HG02642 (cell line): ENCODE measurements at regions not wholly inside any gene's neighbourhood (a gene's known extent, or its start where the extent isn't known, plus 50 kb on each side); places are given as distances from the start of the nearest gene placed in this dataset.
"Not testable (repeated sequence)": the region's sequence is repeated elsewhere in the genome, so short reads cannot be mapped to it uniquely, and the experiment has no call there.

Experiments used
- ATAC-seq: cut with Tn5 transposase; IDR thresholded peaks from one replicate; pipeline ENCODE4 v1.9.1; 2021; ENCODE audit warnings: mild to moderate bottlenecking; ENCODE audit not compliant: unreplicated experiment, poor library complexity

- ATAC-seq, result no peak
These were observed 51.6 kb downstream of the RESF1 start for GRCh38 chr12:32010631-32011336.

DNA sequence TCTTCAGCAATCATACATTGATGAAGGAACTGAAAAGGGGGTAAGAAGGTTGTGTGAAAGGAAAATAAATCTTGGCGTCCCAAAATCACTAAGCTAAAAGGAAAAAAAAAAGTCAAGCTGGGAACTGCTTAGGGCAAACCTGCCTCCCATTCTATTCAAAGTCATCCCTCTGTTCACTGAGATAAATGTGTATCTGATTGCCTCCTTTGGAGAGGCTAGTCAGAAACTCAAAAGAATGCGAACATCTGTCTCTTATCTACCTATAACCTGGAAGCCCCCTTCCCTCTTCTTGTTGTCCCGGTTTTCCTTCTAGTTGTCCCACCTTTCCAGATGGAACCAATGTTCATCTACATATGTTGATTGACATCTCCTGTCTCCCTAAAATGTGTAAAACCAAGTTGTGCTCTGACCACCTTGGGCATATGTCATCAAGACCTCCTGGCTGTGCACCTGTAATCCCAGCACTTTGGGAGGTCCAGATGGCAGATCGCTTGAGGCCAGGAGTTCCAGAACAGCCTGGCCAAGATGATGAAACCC lies 53.1 kb downstream of the RESF1 start:
- ATAC-seq, result no peak

DNA sequence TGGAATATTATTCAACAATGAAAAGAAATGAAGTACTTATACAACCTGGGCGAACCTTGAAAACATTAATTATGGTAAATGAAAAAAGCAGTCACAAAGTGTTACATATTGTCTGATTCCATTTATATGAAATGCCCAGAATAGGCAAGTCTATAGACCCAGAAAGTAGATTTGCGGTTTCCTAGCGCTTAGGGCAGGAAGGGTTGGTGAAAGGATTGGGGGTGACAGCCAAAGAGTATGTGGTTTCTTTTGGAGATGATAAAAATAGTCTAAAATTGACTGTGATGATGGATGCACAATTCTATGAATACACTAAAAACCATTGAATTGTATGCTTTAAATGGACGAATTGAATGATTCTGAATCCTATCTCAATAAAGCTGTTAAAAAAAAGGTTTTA lies 55.8 kb downstream of the RESF1 start:
- no peak for ATAC-seq

GRCh38 chr12:32016680-32017482 lies 57.7 kb downstream of the RESF1 start:
- ATAC-seq, result no peak

- ATAC-seq, result no peak
These were observed 62.1 kb downstream of the RESF1 start for GRCh38 chr12:32021346-32021773.

- ATAC-seq, result not testable (repeated sequence)
These were observed 63.2 kb downstream of the RESF1 start for GRCh38 chr12:32022387-32022786.

DNA sequence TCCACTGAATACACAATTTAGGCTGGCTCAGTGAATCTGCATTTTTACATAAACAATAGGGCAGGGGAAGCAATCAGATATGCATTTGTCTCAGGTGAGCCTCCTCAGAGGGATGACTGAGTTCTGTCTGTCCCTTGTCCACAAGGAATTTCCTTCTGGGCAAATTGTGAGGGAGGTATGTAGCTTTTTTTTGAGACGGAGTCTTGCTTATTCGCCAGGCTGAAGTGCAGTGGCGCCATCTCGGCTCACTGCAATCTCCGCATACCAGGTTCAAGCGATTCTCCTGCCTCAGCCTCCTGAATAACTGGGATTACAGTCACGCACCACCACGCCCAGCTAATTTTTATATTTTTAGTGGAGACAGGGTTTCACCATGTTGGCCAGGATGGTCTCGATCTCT lies 64.6 kb downstream of the RESF1 start:
- ATAC-seq, result not testable (repeated sequence)

- no peak for ATAC-seq
These were observed 65.8 kb downstream of the RESF1 start for GRCh38 chr12:32024884-32025592.

DNA sequence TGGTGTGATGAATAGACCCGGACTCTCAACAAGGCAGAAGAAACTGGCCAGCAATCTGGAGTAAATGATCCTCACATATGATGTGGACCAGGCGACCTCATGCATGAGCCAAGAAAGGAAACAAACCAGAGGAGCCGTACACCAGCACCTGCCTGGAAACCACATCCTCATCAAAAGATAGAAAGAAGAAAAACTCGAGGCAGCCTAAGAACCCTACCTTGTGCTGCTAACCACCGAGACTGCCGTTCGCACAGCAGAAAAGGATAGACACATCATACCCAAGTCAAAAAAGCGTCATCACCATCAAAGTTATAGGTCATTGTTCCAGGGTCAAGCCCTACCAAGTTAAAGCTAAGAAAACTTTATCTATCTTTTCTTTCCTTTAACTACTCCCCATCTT lies 66.7 kb downstream of the RESF1 start:
- peak; percentile 61 for ATAC-seq

DNA sequence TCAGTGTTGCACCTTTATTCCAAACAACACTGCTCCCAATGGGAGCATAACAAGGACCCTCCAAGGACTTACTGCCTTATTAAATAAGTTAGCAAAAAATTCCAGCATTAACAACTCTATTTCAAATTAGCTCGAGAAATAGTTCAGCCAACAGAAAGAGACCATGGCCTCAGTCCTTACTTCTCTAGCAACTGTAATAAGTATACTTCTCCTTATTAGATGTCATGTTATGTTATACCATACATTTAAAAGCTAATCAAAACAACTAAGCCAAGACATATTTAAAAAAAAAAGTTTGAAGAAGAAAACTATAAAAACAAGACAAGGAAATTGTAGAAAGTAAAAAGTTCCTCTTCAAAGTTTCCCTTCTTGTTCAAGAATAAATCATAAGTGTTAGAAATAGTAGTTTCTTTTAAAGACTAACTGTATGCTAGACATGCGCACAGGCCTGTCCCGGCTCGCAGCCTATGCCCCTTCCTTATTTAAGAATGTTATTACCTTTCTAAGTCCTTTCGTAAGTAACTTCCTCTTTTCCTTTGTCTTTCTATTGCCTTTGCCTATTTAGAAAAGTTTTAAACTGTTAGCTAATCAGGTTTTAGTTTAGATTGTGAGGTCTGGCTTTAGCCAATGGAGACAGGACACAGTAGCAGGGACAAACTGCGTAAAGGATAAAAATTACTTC lies 68.6 kb downstream of the RESF1 start:
- no peak for ATAC-seq

- no peak for ATAC-seq
These were observed 70.9 kb downstream of the RESF1 start for GRCh38 chr12:32030151-32030550.

- ATAC-seq, result no peak
These were observed 71.5 kb downstream of the RESF1 start for GRCh38 chr12:32030676-32031075.

DNA sequence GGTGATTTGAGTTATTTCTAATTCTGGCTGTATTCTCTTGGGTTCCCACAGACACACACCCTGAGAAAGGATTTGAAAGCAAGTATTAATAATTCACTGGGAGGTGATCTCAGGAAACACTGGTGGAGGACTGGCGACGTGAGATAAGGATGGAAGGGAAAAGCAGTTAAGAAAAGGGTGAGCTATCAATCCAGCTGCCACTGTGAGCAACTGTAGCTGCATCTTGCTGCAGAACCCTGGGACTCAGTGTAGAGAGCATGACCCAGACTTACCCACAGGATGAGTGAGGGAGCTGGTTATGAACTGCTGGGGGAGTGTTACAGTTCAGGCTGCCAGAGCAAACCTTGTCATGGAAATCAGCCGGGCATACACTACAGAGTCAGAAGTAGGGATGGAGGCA lies 71.9 kb downstream of the RESF1 start:
- no peak for ATAC-seq

DNA sequence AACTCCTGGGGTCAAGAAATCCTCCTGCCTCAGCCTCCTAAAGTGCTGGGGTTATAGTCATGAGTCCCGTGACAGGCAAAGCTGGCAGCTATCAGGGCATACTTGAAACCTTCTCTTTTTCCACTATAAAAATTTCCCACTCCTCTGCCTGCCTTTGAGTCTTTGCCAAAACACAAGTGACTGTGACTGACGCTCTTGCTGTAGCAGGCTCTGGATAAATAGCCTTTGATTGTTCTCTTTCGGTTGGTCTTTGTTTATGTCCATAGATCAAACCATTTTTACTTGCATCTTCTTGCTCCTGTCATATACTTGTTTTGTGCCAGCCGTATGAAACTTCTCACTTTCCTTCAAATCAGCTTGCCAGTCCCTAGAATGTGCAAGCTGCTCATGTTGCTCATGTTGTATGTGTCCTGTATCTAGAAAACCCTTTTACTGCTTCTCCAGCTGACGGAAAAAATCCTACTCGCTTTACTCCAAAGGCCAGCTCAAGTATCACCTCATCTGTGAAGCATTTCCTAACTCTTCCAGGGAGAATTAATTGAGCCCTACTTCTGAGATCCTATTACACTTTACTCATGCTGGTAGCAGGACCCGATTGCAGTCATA lies 73.1 kb downstream of the RESF1 start:
- ATAC-seq, result no peak

DNA sequence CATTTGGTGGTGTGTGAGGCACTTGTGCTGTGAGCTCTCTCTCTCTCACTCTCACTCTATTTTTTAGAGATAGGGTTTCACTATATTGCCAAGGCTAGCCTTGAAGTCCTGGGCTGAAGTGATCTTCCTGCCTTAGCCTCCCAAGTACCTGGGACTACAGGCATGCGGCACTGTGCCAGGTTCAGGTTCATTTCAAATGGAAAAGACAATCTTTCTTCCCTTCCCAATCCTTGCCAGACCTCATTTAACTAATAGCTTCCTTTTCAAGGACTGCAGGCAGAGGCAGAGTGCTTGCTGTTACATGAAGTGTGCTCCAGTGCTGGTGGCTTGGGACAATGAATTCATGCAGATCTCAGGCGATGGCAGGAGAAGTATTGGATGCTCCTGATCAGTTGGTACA lies 73.2 kb upstream of the BICD1 start:
- ATAC-seq, result no peak

DNA sequence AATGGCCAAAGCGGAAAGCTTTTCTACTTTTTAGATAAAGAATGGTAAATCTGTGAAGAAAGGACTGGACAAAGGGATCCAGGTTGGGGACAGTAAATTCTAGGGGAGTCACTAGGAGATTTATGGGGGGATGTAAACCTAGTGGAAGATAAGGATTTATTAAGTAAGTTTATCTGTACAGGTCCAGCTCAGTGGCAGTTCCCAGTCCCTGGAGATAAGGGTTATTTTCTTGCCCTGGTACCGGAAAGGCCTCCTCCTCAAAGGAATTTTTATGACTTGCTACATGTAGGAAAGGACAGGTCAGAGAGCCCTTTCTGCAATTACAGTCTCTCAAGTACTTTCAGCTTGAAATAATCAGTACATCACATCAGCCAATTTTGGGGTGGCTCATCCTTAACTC lies 72.6 kb upstream of the BICD1 start:
- ATAC-seq, result no peak

- no peak for ATAC-seq
These were observed 70.0 kb upstream of the BICD1 start for GRCh38 chr12:32036477-32037263.

GRCh38 chr12:32039347-32039746 lies 67.3 kb upstream of the BICD1 start:
- no peak for ATAC-seq

DNA sequence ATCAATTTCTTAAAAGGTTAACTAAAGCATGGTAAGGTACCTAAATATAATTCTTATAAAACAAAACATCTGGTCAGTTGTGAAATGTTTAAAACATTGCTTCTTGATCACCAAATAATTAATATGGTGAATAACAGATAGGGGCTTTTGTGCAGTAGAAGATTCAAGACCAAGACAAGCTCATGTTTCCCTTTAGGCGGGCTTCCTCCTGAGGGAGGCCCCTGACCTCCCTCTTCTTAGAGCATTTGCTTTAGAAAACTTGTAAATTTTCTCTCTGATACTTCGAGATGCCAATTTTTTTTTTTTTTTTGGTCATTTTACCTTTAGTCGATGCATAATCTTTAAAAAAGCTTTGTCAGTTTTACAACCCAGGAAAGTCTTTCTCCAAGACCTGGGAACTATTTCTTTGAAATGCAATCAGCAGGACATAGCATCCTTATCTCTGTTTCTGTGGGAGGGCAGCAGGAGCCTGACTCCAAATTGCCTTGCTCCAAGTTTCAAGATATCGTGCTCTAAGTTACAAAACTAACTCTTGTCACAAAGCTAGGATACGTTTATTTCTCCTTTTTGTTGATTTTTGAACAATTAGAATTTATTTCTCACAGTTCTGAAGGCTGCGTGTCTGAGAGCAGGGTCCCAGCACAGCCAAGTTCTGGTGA lies 66.6 kb upstream of the BICD1 start:
- ATAC-seq, result no peak
